Amniotic epithelial cell (primary cell): ENCODE measurements at regions not wholly inside any gene's neighbourhood (a gene's known extent, or its start where the extent isn't known, plus 50 kb on each side); places are given as distances from the start of the nearest gene placed in this dataset.
A peak's percentile ranks its signal among the peaks of the same experiment; 100 is the strongest.
"Not testable (repeated sequence)": the region's sequence is repeated elsewhere in the genome, so short reads cannot be mapped to it uniquely, and the experiment has no call there.

Experiments
- DNase-seq: peaks from one replicate; pipeline ENCODE4 v3.0.0-alpha.2; 2010; ENCODE audit warnings: low read depth

DNA sequence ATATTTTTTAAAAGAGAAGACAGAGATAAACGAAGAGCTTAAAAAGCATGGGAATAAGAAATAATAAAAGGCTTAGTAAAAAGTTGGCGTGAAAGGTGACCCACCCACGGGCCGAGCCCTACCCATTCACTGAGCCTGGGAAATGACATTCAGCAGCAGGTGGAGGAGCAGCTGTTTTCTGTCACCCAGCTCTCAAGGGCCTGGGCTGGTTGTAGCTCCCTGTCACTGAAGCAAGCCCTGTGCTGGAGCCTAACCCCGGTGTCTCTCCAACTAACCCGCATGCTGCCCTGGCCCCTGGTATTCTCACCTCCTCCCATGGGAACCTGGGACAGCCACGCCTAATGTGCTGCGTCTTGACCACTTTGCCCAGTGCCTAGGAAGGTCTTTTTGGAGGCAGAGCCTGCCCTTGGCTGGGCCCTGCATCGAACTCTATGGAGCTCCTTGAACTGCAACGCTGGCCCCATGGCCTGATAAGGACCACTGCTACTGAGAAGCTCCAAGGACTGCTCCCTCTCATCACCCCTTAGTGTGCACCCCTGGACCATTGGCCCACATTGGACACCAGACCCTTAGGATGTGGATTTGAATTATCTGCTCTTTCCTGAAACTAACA lies 68.8 kb upstream of the IYD start:
- no peak for DNase-seq

DNA sequence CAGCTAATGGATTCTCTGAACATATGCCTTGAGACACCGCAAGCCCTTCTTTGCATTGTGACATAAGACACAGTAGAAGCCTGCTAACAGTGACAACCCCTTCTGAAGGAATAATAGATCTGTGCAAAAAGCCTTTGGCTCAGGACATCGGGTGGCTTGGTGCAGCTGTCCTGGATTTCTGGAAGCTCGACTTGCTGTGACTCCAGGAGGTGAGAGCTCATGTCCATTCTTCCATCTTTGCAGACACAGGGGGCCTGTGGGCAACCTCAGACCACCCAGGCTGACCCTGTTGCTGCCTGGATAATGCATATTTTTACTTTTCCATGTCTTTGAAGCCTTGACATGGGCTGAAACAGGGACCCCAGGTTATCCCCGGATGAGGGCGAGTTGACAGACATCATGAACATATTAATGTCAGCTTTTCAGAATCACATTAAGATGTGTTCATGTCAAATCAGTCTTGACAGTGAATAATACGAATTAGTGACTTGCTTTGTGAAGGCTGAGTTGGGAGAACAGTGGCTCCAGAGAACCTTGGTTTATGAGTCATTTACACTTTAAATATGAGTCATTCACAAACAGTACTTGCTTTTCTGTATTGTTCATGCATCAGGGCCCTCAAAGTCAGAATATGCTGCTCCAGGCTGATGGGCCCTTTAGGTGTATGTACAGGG lies 66.8 kb upstream of the IYD start:
- peak; percentile 47 for DNase-seq

DNA sequence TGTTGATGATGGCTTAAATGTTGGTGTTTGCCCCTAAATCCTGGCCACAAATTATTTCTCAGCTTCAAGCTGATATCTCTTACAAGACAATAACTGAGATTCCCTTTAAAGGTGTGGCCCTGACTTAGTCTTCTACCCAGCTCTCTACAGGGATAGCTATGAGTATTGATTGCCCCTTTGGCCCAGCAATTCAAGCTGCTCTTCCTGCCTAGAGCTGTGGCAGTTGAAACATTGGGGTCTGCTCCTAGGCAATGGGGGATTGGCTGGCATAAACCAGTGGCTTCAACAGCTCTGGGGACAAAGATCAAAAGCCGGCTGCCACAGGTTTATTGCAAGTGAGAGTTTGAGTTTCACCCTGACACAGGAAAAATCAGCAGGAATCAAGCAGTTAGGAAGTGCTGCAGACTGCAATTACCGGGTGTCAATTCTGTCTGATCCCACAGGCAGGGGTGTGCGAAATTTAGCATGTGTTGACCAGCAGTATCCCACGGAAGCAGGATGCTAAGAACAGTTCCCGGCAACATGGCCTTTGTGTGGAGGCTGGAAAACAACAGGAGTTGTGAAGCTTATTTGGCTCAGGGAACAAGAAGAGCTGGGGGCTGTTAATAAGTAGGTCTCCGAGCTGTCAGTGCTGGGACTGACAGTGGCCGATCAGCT lies 66.2 kb upstream of the IYD start:
- no peak for DNase-seq

DNA sequence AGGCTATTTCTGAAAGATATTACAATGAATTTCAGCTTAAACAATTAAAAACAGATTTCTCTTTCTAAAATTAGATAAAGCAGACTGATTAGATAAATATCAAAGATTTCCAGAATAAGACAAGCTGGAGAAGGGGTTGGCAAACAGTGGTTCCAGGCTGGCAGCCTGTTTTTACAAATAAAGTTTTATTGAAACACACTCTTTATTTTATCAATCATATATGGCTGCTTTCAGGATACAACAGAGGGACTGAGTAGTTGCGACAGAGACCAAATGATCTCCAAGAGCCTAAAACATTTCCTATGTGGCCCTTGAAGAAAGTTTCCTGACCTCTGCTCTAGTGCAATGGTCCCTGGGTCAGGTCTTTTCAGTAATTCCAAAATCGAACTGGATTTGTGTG lies 65.6 kb upstream of the IYD start:
- DNase-seq, result no peak

DNA sequence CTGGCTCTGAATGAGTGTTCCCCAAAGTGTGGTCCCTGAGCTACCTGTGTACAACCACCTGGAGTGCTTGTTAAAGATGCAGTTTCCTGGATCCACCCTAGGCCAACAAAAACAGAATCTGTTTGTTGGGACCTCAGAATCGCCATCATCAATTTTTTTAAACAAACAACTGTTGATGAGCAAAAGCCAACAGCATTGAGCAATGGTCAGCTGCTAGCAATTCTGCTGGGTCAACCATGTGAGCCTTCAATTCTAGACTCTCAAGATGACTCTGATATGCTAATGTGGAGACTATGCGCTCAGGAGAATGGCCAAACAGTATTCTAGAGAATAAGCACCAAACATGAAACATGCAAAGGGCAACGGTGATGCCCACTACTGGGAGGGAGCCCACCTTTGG lies 64.4 kb upstream of the IYD start:
- DNase-seq, result no peak

DNA sequence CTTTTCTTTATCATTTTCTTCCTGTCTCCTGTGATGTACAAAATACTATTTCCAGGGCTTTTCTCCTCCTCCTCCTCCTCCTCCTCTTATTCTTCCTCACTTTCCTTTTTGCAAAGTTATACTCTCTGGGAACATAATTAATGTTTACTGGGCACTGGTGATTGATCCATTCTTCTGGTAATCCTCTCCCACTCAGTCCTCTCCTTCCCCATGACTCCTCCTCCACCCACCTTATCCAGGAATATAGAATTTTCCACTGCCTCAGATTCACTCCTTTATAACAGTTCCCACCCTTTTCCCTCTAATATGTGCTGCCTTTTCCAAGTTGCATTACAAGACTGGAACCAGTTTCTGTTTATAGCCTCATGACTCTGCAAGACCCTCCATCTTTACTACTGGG lies 62.5 kb upstream of the IYD start:
- no peak for DNase-seq

- no peak for DNase-seq
Observed at GRCh38 chr6:150307520-150307919, 61.3 kb upstream of the IYD start.

DNA sequence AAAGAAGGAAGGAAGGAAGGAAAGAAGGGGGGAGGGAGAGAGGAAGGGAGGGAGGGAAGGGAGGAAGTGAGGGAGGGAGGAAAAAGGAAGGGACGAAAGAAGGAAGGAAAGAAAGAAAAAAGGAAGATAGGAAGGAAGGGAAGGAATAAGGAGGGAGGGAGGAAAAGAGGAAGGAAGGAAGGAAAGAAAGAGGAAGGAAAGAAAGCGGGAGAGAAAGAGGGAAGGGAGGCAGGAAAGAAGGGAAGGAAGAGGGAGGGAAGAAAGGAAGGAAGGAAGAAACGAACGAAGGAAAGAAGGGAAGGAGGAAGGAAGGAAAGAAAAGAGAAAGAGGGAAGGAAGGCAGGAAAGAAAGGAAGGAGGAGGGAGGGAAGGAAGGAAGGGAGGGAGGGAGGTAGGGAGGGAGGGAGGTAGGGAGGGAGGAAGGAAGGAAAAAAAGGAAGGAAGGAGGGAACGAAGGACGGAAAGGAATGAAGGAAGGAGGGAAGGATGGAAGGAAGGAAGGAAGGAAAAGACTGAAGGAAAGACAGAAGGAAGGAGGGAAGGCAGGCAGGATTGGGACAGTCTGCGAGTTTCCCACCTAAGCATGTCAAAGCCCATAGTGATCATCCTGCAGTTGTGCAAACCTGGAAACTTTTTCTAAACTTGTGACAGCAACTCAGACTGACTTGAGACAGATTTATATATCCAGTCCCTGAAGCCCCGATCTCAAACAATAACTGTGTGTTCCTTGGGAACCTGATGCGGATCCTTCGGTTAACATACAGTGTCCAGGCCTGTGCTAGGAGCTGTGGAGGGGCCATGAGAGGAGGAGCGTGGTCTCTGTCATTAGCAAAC lies 59.8 kb upstream of the IYD start:
- DNase-seq, result no peak

- DNase-seq, result no peak
Observed at GRCh38 chr6:150310539-150310938, 58.3 kb upstream of the IYD start.

DNA sequence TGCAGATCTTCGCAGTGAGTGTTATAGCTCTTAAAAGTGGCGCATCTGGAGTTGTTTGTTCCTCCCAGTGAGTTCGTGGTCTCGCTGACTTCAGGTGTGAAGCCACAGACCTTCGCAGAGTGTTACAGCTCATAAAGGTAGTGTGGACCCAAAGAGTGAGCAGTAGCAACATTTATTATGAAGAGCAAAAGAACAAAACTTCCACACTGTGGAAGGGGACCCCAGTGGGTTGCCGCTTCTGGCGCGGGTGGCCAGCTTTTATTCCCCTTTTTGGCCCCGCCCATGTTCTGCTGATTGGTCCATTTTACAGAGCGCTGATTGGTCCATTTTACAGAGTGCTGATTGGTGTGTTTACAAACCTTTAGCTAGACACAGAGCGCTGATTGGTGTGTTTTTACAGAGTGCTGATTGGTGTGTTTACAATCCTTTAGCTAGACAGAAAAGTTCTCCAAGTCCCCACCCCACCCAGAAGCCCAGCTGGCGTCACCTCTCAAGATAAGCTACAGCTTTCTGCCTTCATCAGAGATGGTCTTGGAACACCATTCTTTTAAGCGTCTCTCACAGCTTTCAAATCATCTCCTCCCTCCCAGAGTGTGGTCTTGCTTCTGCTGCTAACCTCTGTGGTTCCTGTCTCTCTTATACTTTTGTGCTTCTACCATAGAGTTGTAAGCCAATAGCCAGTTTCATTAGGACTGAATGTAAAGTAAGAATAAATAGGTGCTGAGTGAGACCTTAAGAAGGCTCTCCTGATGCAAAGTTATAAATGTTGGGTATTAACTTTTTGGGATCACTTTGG lies 57.5 kb upstream of the IYD start:
- DNase-seq, result not testable (repeated sequence)

DNA sequence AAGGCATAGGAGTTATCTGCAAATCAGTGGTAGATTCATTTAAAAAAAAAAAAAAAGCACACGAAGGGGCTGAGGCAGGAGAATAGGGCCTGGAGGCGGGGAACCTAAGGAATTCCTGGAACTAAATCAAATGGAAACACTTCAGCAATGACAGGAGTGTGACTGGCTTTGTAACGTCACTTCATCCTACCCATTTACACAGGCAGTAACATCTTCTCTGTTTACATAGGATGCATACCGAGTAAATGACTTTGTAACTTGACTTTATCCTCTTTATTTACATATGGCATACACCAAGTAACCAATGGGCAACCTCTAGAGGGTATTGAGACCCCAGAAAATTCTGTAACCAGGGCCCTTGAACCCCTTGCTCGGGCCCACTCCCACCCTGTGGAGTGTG lies 56.4 kb upstream of the IYD start:
- DNase-seq, result no peak

DNA sequence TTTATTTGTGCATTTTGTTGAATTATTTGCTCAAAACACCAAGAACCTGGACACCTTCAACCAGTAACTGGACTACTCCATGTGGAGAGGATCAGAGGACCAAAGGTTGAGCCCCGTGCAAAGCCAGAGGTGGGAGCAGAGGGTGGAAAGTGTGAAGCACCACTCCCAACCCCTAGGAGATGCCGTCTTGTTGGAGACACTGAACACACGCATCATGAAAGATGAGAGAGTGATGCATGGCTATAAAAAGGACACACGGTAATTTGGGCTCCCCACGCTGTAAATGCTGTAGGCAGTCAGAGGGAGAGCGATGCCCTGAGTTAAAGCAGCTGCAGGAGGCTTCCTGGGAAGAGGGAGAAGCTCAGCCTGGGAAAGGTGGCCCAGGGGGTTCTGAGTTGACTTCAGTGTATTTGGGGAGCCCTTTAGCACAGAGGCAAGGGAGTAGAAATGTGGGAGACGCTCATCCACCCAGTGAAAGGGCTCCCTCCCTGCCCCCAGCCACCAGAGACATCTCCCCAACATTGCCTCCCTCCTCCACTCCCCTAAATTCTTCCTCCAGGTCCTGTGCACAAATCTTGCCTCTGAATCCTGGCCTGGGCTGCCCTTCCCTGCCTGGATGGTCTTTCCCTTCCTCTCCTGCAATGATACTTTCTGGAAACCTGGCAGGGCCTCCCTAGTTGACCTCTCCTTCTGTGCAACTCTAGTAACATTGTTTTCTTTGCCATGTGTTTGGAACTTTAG lies 55.8 kb upstream of the IYD start:
- DNase-seq, result no peak

- DNase-seq, result no peak
Observed at GRCh38 chr6:150313781-150314180, 55.0 kb upstream of the IYD start.

DNA sequence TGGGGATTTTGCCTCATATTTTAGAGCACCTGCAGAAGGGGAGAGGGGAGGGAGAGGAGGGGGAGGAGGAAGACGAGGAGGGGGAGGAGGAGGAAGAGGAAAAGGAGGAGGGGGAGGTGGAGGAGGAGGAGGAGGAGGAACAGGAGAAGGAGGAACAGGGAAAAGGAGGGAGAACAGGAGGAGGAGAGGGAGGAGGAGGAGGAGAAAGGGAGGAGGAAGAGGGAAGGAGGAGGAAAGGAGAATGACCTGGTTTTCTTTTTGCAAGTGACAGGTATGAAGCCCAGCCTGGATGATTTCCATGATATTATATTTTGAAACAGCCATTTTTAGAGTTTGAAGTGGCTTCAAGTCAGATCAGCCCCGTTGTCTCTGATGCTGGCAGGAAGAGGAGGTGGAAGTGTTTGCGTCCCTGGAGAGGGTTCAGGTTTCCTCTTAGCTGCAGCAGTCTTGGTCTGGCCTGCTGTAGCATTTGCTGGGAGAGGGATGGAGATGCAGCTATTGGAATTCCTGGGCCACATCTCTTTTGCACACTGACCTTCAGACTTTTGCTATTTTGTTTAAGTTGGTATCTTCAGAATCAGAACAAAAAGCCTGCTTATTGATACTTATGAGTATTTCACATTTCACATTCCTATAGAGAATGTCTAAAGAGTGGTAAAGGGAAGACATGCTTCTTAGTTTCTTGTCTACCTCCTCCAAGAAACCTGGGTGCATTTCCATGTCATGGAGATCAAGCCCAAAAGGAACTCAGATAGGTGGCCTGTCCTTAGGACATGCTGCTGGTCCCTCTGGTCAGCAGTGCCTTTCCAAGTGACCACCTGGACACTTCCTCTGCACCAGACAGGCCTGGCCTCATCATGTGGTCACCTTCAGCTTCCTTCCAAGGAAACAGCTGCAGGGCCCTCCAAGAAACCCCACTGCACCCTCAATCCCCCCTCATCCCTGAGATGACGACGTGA lies 54.3 kb upstream of the IYD start:
- DNase-seq, result no peak

- no peak for DNase-seq
Observed at GRCh38 chr6:150315626-150316025, 53.2 kb upstream of the IYD start.

- DNase-seq, result no peak
Observed at GRCh38 chr6:150316936-150317335, 51.9 kb upstream of the IYD start.
